Common myeloid progenitor, CD34-positive (primary cell): ENCODE measurements at regions not wholly inside any gene's neighbourhood (a gene's known extent, or its start where the extent isn't known, plus 50 kb on each side); places are given as distances from the start of the nearest gene placed in this dataset.

ENCODE experiments used
- CTCF ChIA-PET: fragments of 350-600 bp; sonication (Branson Sonifier 250); formaldehyde crosslinking; loops from one replicate; lab custom pipeline; 2021; ENCODE audit warnings: antibody characterized with exemption; lab: Charles Lee
- POLR2A ChIA-PET: fragments of 350-600 bp; sonication (Branson Sonifier 250); formaldehyde crosslinking; loops from one replicate; lab custom pipeline; 2021; ENCODE audit warnings: antibody characterized with exemption; lab: Charles Lee
- DNase-seq, 3 donors: peaks; one replicate each; pipeline versions ENCODE4 v3.0.0 to v3.0.0-alpha.2; 2013
- H3K27ac ChIP-seq, 2 experiments: 1 replicate in 1 of 2; 2 replicates in 1 of 2; pipeline ENCODE4 v1.7.0; 2013; ENCODE audit warnings: inconsistent platforms in 2 of 2, low read length in 2 of 2, mild to moderate bottlenecking in 2 of 2, low read depth in 1 of 2, moderate library complexity in 1 of 2; ENCODE audit not compliant: severe bottlenecking in 2 of 2, insufficient read depth in 1 of 2, poor library complexity in 1 of 2
- H3K27me3 ChIP-seq, 5 experiments: replicated peaks in 2 of 5; 1 replicate in 3 of 5; 2 replicates in 2 of 5; pipeline versions ENCODE4 v1.6.1 to v1.7.0; 2013; ENCODE audit warnings: low read length in 4 of 5, mild to moderate bottlenecking in 2 of 5, moderate library complexity in 2 of 5, inconsistent platforms in 1 of 5; ENCODE audit not compliant: insufficient read depth in 5 of 5, control insufficient read depth in 4 of 5
- H3K36me3 ChIP-seq, 4 experiments: 1 replicate in 2 of 4; 2 replicates in 2 of 4; pipeline versions ENCODE4 v1.6.1 to v1.7.0; 2013; ENCODE audit warnings: low read length in 3 of 4, control low read depth in 1 of 4, mild to moderate bottlenecking in 1 of 4; ENCODE audit not compliant: control insufficient read depth in 4 of 4, insufficient read depth in 4 of 4
- H3K4me1 ChIP-seq, 4 experiments: 1 replicate in 3 of 4; 2 replicates in 1 of 4; pipeline versions ENCODE4 v1.6.1 to v1.7.1; 2013; ENCODE audit warnings: low read length in 3 of 4, mild to moderate bottlenecking in 3 of 4, control low read depth in 1 of 4, inconsistent platforms in 1 of 4, moderate library complexity in 1 of 4; ENCODE audit not compliant: control insufficient read depth in 4 of 4, insufficient read depth in 4 of 4; ENCODE audit errors: control extremely low read depth in 1 of 4
- H3K4me3 ChIP-seq, 7 experiments: 1 replicate in 4 of 7; 2 replicates in 3 of 7; pipeline versions ENCODE4 v1.5.1 to v1.7.0; 2013; ENCODE audit warnings: mild to moderate bottlenecking in 7 of 7, low read length in 6 of 7, moderate library complexity in 6 of 7, inconsistent platforms in 2 of 7, low read depth in 2 of 7, control low read depth in 1 of 7; ENCODE audit not compliant: insufficient read depth in 4 of 7, control insufficient read depth in 1 of 7; ENCODE audit errors: extremely low read depth in 1 of 7
- H3K9me3 ChIP-seq, 5 experiments: 1 replicate in 4 of 5; 2 replicates in 1 of 5; pipeline versions ENCODE4 v1.6.1 to v1.7.1; 2013; ENCODE audit warnings: low read length in 4 of 5, mild to moderate bottlenecking in 2 of 5, inconsistent platforms in 1 of 5, low read depth in 1 of 5, moderate library complexity in 1 of 5; ENCODE audit not compliant: control insufficient read depth in 4 of 5, insufficient read depth in 2 of 5; ENCODE audit errors: control extremely low read depth in 1 of 5
- WGBS: methylation state at CpG from one replicate; pipeline ENCODE4 v1.1.5; 2013; ENCODE audit not compliant: insufficient coverage; 5-methylcytosine and 5-hydroxymethylcytosine counted together

GRCh38 chr14:85315733-85316290 is 214.1 kb upstream of the FLRT2 start:
- H3K4me3 ChIP-seq = no peak overlapping the region
- POLR2A ChIA-PET = no interaction called here
- CTCF ChIA-PET = no interaction called here
- H3K4me1 ChIP-seq = peaks cover 8 to 19% (median 9%) of the 10 kb centered on the region in 4 experiments
- H3K27ac ChIP-seq = no peak overlapping the region
- no peaks in the 10 kb centered on the region for H3K36me3 ChIP-seq
- H3K9me3 ChIP-seq = peaks cover 0 to 4% (median 0%) of the 10 kb centered on the region in 5 experiments
- no peaks in the 10 kb centered on the region for H3K27me3 ChIP-seq
- WGBS = 60% methylated on average over 1 of the region's 5 CpGs
- DNase-seq = peak in 1 of 3 donors; percentile 33

- peaks cover 8 to 21% (median 11%) of the 10 kb centered on the region in 4 experiments for H3K4me1 ChIP-seq
- DNase-seq = no peak
- H3K4me3 ChIP-seq = no peak overlapping the region
- peaks cover 0 to 4% (median 4%) of the 10 kb centered on the region in 5 experiments for H3K9me3 ChIP-seq
- ChIA-PET POLR2A (no interaction called here), CTCF (no interaction called here)
- no peaks in the 10 kb centered on the region for H3K36me3 ChIP-seq
- WGBS = 92% methylated on average over 2 of the region's 2 CpGs
- no peaks in the 10 kb centered on the region for H3K27me3 ChIP-seq
- no peak overlapping the region for H3K27ac ChIP-seq
Measured at GRCh38 chr14:85316701-85317410, 213.1 kb upstream of the FLRT2 start.

GRCh38 chr14:85317491-85318021 is 212.4 kb upstream of the FLRT2 start:
- ChIA-PET CTCF (no interaction called here), POLR2A (no interaction called here)
- Histone ChIP-seq H3K27ac (no peak overlapping the region), H3K27me3 (no peaks in the 10 kb centered on the region), H3K4me1 (peaks cover 8 to 21% (median 11%) of the 10 kb centered on the region in 4 experiments), H3K4me3 (no peak overlapping the region), H3K9me3 (peaks cover 0 to 4% (median 4%) of the 10 kb centered on the region in 5 experiments), H3K36me3 (no peaks in the 10 kb centered on the region)
- no peak for DNase-seq
- WGBS = no CpG with 5 or more reads among the region's 3 CpGs

- Histone ChIP-seq H3K36me3 (no peaks in the 10 kb centered on the region), H3K9me3 (peaks cover 0 to 4% (median 4%) of the 10 kb centered on the region in 5 experiments), H3K4me1 (peaks cover 8 to 21% (median 11%) of the 10 kb centered on the region in 4 experiments), H3K4me3 (no peak overlapping the region), H3K27ac (no peak overlapping the region), H3K27me3 (no peaks in the 10 kb centered on the region)
- POLR2A ChIA-PET = no interaction called here
- CTCF ChIA-PET = no interaction called here
- no peak for DNase-seq
- 100% methylated on average over 1 of the region's 5 CpGs for WGBS
Measured at GRCh38 chr14:85319101-85319500, 210.8 kb upstream of the FLRT2 start.

- DNase-seq = peak; percentile 10 to 82 (median 72)
- ChIA-PET POLR2A (no interaction called here), CTCF (interaction anchor here (1.1 kb wide), 1 partner anchor 13 kb away, joined by 4 read pairs; no protein-coding TSS in a partner anchor)
- Histone ChIP-seq H3K27me3 (no peaks in the 10 kb centered on the region), H3K27ac (no peak overlapping the region), H3K4me1 (peaks cover 8 to 21% (median 11%) of the 10 kb centered on the region in 4 experiments), H3K9me3 (peaks cover 0 to 4% (median 4%) of the 10 kb centered on the region in 5 experiments), H3K36me3 (no peaks in the 10 kb centered on the region), H3K4me3 (peak overlapping the region in 2 of 7 experiments; percentile 9 to 36)
- 9% methylated on average over 3 of the region's 6 CpGs for WGBS
Measured at GRCh38 chr14:85319998-85320630, 209.8 kb upstream of the FLRT2 start.

- ChIA-PET CTCF (no interaction called here), POLR2A (no interaction called here)
- WGBS = 96% methylated on average over 2 of the region's 3 CpGs
- Histone ChIP-seq H3K4me1 (peaks cover 0 to 8% (median 4%) of the 10 kb centered on the region in 4 experiments), H3K4me3 (no peak overlapping the region), H3K9me3 (peaks cover 0 to 4% (median 0%) of the 10 kb centered on the region in 5 experiments), H3K27ac (no peak overlapping the region), H3K36me3 (no peaks in the 10 kb centered on the region), H3K27me3 (no peaks in the 10 kb centered on the region)
- DNase-seq = no peak
Measured at GRCh38 chr14:85325134-85326017, 204.6 kb upstream of the FLRT2 start.
